GM21423 (cell line): ENCODE measurements at regions not wholly inside any gene's neighbourhood (a gene's known extent, or its start where the extent isn't known, plus 50 kb on each side); places are given as distances from the start of the nearest gene placed in this dataset.
"Not testable (repeated sequence)": the region's sequence is repeated elsewhere in the genome, so short reads cannot be mapped to it uniquely, and the experiment has no call there.

Experiments
- ATAC-seq: cut with Tn5 transposase; IDR thresholded peaks from one replicate; pipeline ENCODE4 v1.9.1; 2021; ENCODE audit warnings: mild to moderate bottlenecking, moderate library complexity; ENCODE audit not compliant: unreplicated experiment

DNA sequence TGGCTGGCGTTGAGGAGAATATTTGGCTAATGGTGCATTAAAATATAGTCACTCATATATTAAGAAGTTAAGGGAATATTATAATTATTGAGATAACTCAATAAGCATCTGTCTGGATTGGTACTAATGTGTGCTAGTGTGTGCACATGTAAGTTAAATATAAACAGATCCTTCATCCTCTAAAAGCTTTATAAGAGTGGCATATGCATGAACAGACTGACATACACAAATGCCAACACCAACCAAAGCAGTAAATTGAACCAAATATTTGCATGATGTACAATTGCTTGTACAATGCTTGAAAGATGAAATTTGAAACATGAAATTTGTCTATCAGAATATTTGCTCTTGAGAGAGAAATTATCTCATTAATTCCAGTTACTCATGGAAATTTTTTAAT, 344.9 kb downstream of the ADGRL2 start:
- ATAC-seq: no peak

DNA sequence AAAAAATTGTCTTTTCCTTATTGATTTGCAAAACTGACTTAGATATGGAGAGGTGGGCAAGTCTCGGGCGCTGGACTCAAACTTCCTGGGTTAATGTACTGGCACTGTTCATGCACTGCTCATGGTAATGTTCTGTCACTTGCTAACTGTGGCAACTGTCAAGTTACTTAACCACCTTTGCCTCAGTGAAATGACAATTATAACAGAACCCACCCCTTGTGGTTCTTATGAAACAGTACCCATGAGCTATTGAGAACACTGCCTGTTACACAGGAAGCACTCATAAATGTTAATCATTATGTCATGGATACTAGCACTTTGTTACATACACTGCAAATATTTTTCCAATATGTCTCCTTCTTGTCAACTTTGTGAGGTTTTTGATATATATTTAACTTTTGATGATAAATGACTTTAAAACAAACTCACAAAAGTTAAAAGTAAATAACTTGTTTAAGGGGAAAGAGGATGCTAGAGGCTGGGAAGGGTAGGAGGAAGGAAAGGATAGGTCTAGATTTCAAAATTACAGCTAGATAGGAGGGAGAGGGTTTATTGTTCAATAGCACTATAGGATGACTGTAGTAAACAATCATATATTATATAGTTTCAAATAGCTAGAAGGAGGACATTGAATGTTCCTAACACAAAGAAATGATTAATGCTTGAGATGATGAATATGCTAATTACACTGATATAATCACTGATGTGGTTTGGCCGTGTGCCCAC, 342.5 kb downstream of the ADGRL2 start:
- ATAC-seq: no peak

DNA sequence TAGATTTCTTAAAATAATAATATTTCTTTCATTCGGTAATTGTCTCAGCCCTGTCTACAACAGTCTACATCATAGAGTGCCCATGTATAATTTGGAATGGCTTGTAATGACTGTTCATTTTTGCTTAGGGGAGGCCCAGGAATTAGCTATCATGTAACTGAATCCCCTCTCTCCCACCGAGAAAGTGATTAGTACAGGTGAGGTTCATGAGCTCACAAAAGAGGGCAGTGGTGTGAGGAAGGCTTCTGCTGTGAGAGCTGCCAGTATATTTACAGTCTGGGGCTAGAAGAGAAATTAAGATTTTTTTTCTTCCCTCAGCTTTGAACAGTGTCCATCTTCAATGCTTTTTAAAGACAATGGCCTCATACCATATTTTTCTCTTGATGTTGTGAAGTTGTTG, 340.7 kb downstream of the ADGRL2 start:
- no peak for ATAC-seq

DNA sequence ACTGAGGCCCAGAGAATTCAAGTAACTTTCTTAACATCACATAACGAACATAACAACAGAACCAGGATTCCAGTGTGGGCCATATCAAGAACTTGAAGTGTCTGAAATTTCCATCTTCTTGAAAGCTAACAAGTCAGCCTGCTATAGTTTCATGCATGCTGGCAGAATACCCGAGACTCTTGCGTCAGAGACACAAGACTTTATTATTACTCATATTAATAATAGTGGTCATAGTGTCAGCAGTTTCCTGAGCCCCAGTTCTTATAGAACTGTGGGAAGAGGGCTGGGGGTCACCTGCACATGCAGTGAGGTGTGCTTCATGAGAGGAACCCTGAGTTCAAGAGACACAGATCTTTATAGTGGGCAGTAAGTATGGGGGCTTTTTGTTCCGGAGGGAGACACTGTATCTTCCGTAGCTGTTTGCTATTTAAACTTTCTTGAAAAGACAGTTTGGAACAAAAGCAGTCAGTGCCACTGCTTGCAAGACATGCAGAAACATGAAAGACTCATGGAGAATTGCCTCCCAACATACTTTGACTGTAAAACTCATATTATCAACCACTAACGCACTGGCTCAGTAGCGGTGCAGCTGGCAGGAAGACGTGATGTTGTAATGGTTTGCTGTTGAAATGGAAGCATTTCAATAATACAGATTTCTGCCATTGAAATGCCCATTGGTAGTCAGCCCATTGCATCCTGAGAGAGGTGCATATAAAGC, 339.2 kb downstream of the ADGRL2 start:
- ATAC-seq: no peak

DNA sequence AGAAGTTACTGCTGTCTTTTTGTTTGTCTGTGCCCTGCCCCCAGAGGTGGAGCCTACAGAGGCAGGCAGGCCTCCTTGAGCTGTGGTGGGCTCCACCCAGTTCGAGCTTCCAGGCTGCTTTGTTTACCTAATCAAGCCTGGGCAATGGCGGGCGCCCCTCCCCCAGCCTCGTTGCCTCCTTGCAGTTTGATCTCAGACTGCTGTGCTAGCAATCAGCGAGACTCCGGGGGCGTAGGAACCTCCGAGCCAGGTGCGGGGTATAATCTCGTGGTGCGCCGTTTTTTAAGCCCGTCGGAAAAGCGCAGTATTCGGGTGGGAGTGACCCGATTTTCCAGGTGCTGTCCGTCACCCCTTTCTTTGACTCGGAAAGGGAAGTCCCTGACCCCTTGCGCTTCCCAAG, 335.6 kb downstream of the ADGRL2 start:
- ATAC-seq: not testable (repeated sequence)

DNA sequence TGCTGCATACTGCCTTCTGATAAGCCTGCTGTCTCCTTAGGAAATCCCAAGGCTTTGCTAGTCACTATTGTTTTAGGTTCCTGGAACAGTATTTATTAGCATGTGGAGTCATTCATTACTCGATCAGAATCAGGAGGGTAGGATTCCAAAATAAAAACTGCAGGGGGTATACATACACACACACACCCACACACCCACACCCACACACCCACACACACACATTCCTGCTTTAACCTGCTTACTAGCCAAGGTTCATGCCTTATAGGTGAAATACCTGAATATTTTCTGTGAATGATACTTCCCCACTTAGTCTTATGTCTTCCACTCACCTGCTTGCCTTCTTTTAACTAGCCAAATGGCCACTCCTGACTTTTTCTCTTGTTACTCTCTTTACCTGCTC, 325.1 kb downstream of the ADGRL2 start:
- ATAC-seq: no peak

DNA sequence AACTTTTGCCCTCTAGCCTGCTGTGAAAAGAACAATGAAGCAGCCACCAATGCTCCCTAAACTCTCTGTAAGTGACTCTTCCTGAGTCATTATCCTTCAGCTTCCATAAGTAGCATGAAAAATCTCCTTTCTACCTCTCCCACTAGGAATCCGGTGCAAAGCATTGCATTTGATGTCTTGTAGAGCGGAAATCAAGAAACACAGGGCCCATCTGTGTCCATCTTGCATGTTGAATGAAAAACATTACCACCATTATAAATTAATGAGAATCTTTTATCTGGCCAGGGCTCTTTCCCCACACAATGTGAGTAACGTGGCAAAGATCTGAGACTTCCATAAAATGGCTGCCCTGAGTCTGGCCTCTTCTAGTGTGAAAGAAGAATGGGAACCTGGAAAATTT, 324.4 kb downstream of the ADGRL2 start:
- ATAC-seq: no peak

- ATAC-seq: no peak
These were observed 320.7 kb downstream of the ADGRL2 start for GRCh38 chr1:82121421-82121820.

GRCh38 chr1:82116105-82116504, 315.4 kb downstream of the ADGRL2 start:
- ATAC-seq: no peak

- no peak for ATAC-seq
These were observed 314.2 kb downstream of the ADGRL2 start for GRCh38 chr1:82114887-82115286.

- ATAC-seq: no peak
These were observed 309.9 kb downstream of the ADGRL2 start for GRCh38 chr1:82110366-82111254.

DNA sequence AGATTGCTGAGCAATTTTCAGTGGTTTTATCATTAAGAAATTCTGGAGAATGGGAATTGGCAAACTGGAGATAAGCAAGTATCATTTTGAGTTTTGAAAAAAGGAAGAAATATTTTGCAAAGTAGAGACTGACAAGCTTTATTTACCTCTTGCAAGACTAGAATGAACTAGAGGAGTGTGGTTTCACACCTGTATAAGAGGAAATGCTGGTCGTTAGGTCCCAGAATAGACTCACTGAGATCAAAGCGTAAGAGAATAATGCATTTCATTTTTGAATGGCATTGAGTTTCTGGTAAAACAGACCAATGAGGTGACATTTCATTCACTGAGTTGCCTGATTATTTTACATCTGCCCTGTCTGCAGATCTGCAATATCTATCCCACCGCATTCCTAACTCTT, 308.1 kb downstream of the ADGRL2 start:
- no peak for ATAC-seq

GRCh38 chr1:82106672-82107071, 305.9 kb downstream of the ADGRL2 start:
- no peak for ATAC-seq

GRCh38 chr1:82099170-82099569, 298.4 kb downstream of the ADGRL2 start:
- no peak for ATAC-seq

DNA sequence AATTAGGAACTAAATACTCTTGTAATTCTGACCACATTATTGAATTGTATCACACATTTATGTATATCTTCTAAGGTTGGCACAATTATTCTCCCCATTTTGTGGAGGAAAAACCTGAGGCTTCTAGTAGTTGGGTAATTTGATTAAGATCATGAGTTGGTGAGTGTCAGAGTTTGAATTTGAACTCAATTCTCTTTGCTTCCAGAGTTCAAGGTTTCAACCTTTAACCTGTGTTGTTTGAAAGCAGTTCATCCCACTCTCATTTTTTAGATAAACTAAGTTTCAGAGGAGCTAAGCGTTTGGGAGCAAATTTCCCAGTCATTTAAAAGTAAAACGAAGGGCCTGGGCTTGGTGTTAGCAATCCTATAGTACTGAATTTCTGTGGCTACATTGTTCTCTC, 293.4 kb downstream of the ADGRL2 start:
- no peak for ATAC-seq

- no peak for ATAC-seq
These were observed 291.0 kb downstream of the ADGRL2 start for GRCh38 chr1:82091729-82092128.

DNA sequence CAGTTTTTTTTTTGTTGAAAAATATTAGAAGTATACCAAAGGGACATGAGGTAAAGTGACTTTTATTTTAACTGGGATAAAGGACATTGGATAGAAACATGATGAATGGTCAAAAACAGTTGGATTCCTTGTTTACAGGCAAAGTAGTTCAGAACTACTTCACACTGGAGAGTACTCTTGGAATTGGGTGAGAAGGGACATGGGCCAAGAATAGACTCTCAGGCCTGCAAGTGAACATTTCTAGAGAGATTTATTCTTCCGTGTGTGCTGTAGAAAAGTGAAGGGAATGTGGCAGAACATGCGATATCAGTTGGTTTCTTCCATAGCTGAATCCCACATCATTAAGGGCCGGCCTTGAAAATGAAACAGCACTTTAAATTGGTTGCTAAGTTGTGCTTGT, 290.5 kb downstream of the ADGRL2 start:
- ATAC-seq: no peak

DNA sequence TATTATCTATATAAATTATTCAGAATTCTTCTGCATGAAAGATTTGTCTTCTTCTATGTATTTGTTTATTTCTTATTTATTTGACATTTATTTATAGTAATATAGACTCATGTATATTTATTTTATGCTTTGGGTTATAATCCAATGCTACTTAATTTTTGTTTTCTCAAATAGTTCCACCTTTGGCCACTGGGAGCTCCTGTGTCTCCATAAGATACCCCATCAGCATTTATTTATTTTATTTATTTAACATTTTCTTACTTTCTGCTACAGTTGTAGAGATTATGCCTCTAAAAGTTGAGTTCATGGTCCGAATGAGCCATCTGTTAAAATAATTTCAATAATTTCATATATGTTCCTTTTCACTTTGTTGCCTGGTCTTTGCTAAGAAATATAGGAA, 289.4 kb downstream of the ADGRL2 start:
- ATAC-seq: no peak

DNA sequence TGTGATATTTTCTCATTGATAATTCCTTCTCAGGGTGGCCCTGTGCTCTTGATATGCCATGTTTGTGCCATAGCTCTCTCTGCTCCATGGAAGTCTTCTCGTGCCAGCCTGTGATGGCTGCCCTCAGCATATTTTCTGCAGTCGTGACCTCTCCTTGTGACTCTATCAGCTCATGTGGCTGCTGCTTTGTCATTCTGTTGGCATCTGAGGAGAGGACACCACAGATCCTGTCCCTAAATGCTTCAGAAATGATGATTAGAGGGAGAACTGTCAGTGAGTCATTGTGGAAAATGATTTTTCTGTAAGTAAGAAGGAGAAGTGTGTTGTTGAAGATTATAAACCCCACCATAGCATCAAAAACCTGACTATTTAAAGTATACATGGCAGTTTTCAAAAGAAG, 286.0 kb downstream of the ADGRL2 start:
- ATAC-seq: no peak

DNA sequence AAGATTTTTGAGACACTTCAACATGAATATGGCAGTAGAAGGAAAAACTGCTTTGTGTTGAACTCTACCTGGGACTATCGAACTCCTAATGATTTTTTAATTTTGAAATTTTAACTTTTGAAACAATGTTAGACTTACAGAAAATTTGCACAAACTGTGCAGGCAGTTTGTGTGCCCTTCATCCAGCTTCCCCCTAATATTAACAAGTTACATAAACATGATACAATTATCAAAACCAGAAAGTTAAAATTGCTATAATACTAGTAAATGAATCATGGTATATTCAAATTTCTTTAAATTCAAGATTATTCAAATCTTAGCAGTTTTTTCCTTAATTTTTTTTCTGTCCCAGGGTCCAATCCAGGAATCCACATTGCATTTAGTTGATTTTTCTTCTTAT, 278.9 kb downstream of the ADGRL2 start:
- no peak for ATAC-seq

- ATAC-seq: no peak
These were observed 272.9 kb downstream of the ADGRL2 start for GRCh38 chr1:82073659-82074058.

GRCh38 chr1:82073071-82073470, 272.3 kb downstream of the ADGRL2 start:
- no peak for ATAC-seq
